Right lung (tissue), 2 donors: ENCODE measurements at regions not wholly inside any gene's neighbourhood (a gene's known extent, or its start where the extent isn't known, plus 50 kb on each side); places are given as distances from the start of the nearest gene placed in this dataset.
A peak's percentile ranks its signal among the peaks of the same experiment; 100 is the strongest.

Experiments
- DNase-seq, 2 donors: peaks; one replicate each; pipeline ENCODE4 v3.0.0-alpha.2; 2013

- DNase-seq: peak in 1 of 2 donors; percentile 28
Observed at GRCh38 chr15:39530480-39531342, 50.2 kb upstream of the THBS1 start.
